ENCODE measurements at regions not wholly inside any gene's neighbourhood (a gene's known extent, or its start where the extent isn't known, plus 50 kb on each side); places are given as distances from the start of the nearest gene placed in this dataset.
"Not testable (repeated sequence)": the region's sequence is repeated elsewhere in the genome, so short reads cannot be mapped to it uniquely, and the experiment has no call there.

- no peak for DNase-seq
These were observed 646.4 kb upstream of the KCNMB2 start for GRCh38 chr3:177889652-177890358.

- no peak for DNase-seq
These were observed 645.9 kb upstream of the KCNMB2 start for GRCh38 chr3:177890359-177890683.

- not testable (repeated sequence) for DNase-seq
These were observed 644.7 kb upstream of the KCNMB2 start for GRCh38 chr3:177891569-177891968.

GRCh38 chr3:177893331-177893730 lies 642.9 kb upstream of the KCNMB2 start:
- DNase-seq, result no peak

- DNase-seq, result no peak
These were observed 642.0 kb upstream of the KCNMB2 start for GRCh38 chr3:177894081-177894728.

- no peak for DNase-seq
These were observed 638.1 kb upstream of the KCNMB2 start for GRCh38 chr3:177898185-177898584.

- DNase-seq, result no peak
These were observed 636.8 kb upstream of the KCNMB2 start for GRCh38 chr3:177899275-177900067.

- DNase-seq, result no peak
These were observed 633.4 kb upstream of the KCNMB2 start for GRCh38 chr3:177902876-177903275.

- DNase-seq, result no peak
These were observed 631.6 kb upstream of the KCNMB2 start for GRCh38 chr3:177904621-177905020.

- no peak for DNase-seq
These were observed 630.8 kb upstream of the KCNMB2 start for GRCh38 chr3:177905173-177906125.

- no peak for DNase-seq
These were observed 630.1 kb upstream of the KCNMB2 start for GRCh38 chr3:177906126-177906511.

GRCh38 chr3:177906578-177907229 lies 629.5 kb upstream of the KCNMB2 start:
- DNase-seq, result no peak

GRCh38 chr3:177909530-177909929 lies 626.7 kb upstream of the KCNMB2 start:
- not testable (repeated sequence) for DNase-seq

GRCh38 chr3:177914224-177914623 lies 622.0 kb upstream of the KCNMB2 start:
- DNase-seq, result no peak

- no peak for DNase-seq
These were observed 619.8 kb upstream of the KCNMB2 start for GRCh38 chr3:177916461-177916860.

- no peak for DNase-seq
These were observed 618.9 kb upstream of the KCNMB2 start for GRCh38 chr3:177917234-177917861.

- no peak for DNase-seq
These were observed 615.1 kb upstream of the KCNMB2 start for GRCh38 chr3:177921153-177921552.

GRCh38 chr3:177924261-177924660 lies 612.0 kb upstream of the KCNMB2 start:
- no peak for DNase-seq

- DNase-seq, result no peak
These were observed 607.9 kb upstream of the KCNMB2 start for GRCh38 chr3:177928172-177928873.

- DNase-seq, result no peak
These were observed 606.9 kb upstream of the KCNMB2 start for GRCh38 chr3:177929310-177929709.

- no peak for DNase-seq
These were observed 605.5 kb upstream of the KCNMB2 start for GRCh38 chr3:177930771-177931170.
